HG03280 (cell line): ENCODE measurements at regions not wholly inside any gene's neighbourhood (a gene's known extent, or its start where the extent isn't known, plus 50 kb on each side); places are given as distances from the start of the nearest gene placed in this dataset.
"Not testable (repeated sequence)": the region's sequence is repeated elsewhere in the genome, so short reads cannot be mapped to it uniquely, and the experiment has no call there.

ENCODE experiments used
- ATAC-seq: cut with Tn5 transposase; IDR thresholded peaks from one replicate; pipeline ENCODE4 v1.9.1; 2021; ENCODE audit warnings: mild to moderate bottlenecking, moderate library complexity; ENCODE audit not compliant: unreplicated experiment

DNA sequence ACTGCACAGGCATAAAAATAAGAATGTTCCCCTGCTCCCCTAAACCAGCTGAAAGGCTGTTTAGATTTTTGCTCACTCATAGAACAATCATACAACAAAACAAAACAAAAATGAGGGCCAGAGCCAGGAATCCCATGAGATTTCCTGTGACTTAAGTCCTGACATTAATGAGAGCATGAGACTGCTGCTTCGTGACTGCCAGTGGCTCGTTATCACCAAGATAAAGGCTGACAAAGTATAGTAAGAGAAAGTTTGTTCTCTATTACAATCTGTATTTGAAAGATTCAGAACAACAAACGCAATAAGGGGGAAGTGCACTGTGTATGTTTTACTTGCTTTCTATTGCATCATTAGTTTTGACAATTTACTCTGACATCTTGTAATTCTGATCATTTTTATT, 837.1 kb upstream of the C9orf72 start:
- ATAC-seq, result no peak

DNA sequence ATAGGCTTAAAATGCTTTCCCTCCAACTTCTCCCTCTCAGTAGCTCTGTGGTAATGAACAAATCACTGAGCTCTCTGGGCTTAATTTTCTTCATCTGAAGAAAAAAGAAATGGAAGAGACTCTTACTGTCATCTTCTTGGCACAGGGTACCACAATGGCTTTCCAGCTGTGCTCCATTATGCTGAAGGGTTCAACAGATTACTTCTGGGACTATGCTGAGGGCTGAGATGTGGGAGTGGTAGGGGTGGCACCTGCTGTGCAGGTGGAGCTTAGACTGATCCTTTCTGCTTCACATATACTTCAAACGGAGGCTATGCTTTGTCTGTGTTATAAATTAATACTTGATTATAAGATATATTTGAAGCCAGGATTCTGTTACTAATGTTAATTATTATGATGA, 840.2 kb upstream of the C9orf72 start:
- no peak for ATAC-seq

DNA sequence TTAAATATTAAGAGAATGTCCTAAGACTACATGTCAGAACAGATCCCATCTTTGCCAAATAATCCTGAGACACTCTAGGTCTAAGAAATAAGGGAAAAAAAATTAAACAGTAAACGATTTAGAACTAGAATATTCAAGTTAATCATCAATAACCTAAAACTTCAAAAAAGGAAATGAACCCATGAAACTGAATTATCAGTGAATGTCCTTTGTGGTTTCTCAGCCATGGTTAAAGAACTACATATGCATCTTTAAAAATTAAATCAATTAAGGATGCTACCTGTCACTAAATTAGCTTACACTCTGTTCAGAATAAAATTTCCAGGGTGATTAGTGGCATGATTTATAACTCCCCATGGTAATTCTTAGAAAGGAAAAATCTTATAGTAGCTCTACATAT, 850.0 kb upstream of the C9orf72 start:
- ATAC-seq, result no peak

DNA sequence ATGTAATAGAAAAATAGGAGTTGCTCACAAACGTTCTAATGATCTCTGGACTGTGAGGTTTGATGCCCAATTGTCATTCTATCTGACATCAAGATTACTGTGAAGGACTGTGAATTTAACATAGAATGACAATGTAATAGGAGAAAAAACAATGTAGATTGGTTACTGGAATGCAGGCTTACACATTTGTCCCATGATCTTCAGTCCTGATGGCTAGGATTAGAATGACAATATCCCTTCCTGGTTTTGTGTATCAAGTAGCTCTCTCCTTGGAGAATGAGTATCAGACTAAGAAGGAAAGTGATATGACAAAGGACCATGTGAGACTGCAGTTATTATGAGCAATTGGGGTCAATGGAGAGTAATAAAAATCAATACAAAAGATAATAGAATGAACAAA, 862.2 kb upstream of the C9orf72 start:
- no peak for ATAC-seq

DNA sequence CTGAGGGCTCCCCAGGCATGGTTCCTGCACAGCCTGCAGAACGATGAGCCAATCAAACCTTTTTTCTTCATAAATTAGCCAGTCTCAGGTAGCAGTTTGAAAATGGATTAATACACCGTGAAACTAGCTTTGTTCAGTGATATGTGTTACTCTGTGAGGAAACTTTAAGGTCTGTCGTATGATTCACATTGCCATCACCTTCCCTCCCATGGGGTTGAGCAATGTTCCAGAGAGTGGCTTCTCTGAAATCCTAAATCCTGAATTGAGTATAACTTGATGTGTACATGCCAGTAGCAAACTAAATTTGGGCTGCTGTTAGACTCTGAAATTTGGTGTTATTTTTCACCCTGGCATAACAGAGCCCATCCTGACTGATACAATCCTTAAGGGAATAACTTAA, 866.4 kb upstream of the C9orf72 start:
- ATAC-seq, result no peak

DNA sequence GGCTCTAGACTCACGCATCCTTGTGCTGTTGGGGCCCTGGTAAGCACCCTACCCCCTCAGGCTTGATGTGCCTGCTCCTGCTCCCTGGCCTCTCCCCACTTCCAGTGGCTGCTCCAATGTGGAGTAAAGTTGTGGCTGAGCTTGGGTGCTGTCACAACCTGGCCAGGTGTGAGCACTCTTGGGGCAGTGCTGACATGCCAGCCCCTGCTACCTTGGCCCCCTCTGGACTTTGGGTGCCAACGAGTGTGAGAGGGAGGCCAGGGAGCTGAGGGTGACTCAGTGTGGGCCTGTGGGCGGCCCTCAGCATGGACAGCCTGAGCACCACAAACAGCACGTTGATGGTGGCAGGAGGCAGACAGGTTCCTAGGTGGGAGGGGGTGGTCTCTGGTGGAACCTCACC, 870.2 kb upstream of the C9orf72 start:
- ATAC-seq, result no peak

DNA sequence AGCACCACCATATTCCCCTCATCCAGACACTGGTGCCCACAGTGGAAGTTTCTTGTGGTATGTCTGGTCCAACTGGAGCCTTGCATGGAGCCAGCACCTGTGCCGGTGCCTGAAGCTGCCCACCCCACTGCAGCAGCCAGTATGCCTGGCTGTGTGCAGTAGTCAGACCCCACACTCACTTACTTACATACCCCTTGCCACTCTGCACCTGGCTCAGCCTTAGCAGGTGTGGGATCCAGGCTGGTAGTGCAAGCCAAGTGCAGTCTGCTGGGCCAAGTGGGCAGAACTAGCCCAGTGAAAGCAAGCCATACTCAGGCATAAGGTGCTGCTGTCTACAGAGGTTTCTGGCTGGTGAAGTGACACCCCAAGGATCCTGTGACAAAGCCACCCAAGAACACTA, 871.4 kb upstream of the C9orf72 start:
- ATAC-seq, result no peak

DNA sequence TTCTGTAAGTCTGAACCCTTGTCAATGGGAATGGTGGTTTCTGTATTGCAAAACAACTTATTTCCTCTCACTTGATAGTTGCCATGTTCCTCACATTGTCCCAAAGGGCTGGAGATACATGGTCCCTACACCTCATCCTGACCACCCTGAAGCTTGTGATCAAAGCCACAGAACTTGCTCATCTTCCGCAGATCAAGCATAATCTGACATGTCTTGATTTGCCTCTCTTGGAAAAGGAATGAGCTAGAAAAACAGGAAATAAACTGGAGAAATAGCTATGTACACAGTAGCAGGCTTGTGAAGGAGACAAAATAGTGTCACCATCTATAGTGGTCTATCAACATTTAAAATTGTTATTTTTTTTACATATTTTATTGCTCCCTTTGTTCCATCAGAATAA, 871.9 kb upstream of the C9orf72 start:
- no peak for ATAC-seq

DNA sequence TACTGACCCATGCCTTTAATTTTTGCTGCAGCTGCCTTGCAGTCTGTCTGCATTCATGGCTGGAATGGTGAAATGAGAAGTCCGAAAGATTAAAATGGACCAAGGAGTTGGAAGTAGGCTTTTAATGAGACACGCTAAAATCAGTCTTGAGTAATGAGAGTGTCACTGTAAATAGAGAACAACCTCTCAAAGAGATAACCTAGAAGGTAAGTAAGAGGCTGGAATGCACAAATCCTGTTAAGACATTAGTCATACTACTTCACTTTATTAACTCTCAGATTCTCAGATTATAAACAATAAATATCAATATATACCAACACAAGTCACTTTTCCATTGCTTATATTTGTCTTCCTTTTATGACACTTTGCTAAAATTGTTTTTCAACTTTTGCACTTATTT, 880.6 kb upstream of the C9orf72 start:
- no peak for ATAC-seq

DNA sequence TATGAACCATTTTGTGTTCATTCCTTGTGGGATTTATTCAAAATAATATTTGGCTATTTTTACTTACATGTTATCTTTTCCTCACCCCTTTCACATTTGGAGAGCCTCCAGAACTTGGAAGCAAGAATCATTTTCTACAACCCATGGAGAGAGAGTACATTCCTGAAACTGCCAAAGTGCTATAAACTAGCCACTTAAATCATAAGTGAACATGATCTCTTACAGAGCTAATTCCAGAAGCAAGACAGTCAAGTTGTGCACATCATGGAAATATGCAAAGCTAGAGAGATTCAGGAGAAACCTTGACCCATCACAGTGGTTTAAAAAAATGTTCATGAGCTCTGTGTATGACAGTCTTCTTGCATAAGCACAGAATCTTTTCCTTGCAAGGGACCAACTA, 883.6 kb upstream of the C9orf72 start:
- ATAC-seq, result no peak

DNA sequence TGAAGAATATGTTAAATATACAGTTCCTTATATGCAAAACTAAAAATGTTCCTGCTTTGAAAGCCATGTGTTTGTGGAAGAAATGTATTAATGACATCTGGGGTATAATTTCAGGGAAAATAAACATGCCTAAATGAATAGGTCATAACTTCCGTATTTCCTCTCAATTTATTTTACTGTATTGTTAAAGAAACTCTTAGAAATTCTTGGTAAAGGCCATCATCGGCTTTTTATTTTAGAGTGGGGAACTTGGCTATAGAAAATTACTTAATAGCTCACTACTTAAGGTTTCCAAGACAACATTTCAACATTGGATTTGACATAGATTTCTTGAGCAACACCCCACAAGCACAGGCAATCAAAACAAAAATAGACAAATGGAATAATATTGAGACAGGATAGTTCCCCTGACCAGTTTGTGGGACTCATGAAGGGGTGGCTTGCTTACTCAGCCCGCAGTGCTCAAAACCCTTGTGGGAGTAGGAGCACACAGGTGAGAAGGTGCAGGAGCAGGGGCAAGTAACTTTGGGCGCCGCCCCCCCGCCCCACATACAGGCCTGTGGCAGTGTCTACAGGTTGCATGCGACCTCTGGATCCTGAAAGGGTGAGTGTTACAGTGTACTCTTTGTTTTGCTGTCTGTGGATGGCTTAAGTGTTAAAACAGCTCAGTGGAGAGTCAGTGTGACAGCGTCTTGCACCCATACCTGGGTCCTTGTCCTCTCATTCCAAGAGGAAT, 891.4 kb upstream of the C9orf72 start:
- no peak for ATAC-seq

DNA sequence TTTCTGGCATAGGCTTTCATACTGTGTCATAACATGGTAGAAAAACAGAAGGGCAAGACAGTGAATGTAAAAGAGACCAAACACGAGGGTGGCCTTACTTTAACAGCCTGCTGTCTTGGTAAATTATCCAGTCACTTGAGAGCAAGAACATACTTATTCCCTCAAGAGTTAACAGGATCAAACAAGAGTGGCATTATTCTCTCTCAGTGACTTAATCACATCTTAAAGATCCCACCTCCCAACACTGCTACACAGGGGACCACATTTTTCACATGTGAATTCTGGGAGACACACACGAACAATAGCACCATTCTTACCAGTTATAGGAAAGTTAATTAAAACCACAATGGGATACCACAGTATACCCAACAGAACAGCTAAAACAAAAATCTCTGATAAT, 898.0 kb upstream of the C9orf72 start:
- ATAC-seq, result no peak

DNA sequence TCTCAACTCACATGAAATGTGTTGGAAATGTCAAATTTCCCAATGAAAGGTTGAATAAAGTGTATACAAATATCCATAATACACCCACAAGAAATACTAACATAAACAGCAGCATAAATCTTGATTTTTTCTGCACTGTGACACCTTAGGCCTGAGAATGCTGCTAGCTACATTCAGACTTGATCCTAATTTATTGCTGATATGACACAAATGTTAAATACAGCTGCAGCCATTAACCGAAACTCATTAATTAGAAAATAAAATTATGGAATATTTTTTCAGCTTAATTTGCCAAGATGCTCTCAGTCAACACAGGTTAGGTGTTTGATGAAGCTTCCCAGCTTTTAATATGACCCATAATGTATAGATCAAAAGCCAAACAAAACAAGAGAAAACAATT, 914.3 kb upstream of the C9orf72 start:
- no peak for ATAC-seq

DNA sequence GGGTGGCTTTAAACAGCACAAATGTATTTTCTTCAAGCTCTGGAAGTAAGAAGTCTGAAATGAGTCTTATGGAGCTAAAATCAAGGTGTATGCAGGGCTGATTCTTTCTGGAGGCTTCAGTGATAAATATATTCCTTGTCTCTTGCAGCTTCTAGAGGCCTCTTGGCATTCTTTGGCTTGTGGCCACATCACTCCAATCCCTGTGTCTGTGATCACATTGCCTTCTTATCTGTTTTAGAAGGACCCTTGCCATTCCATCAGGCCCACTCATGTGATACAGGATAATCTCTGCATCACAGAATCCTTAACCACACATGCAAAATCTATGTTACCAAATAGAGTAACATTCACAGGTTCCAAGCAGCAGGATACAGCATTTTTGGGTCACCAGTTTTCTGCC, 917.8 kb upstream of the C9orf72 start:
- no peak for ATAC-seq

DNA sequence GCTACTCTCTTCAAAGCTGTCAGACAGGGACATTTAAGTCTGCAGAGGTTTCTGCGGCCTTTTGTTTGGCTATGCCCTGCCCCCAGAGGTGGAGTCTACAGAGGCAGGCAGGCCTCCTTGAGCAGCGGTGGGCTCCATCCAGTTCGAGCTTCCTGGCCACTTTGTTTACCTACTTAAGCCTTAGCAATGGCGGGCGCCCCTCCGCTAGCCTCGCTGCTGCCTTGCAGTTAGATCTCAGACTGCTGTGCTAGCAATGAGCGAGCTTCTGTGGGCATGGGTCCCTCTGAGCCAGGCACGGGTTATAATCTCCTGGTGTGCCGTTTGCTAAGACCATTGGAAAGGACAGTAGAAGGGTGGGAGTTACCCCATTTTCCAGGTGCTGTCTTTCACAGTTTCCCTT, 924.9 kb upstream of the C9orf72 start:
- ATAC-seq, result not testable (repeated sequence)

DNA sequence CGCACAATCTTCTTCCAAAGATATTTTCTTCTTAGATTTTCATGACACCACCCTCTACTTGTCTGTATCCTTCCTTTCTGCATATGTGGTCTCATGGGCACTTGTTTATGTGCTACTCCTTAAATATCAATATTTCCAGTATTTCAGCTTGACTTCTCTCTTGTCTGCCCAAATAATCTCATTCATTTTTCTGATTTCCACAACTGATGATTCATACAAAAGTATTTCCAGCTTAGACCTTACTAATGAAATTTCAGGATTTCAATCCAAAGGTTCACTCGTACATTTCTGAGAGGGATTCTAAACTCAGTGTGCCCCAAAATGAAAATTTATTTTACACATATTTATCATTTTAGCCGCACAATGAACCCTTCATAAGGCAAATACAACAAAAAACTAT, 928.9 kb upstream of the C9orf72 start:
- no peak for ATAC-seq

DNA sequence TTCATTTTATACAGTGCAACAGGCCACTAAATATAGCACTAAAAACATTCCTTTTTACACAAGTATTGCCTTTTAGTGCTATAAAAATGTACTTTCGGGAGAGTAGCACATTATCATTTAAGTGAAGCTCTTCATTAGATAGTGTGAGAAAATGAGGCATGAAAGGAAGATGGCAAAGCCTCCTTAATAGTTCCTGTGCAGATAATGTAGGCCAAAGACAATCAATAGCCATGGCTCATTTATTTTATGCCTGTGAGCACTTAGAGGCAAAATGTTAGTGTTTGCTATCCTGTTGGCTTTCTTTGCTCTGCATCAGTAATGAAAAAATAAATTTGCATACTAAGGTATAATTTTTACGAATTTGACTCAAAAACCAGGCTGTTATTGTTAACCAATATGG, 929.5 kb upstream of the C9orf72 start:
- ATAC-seq, result no peak

DNA sequence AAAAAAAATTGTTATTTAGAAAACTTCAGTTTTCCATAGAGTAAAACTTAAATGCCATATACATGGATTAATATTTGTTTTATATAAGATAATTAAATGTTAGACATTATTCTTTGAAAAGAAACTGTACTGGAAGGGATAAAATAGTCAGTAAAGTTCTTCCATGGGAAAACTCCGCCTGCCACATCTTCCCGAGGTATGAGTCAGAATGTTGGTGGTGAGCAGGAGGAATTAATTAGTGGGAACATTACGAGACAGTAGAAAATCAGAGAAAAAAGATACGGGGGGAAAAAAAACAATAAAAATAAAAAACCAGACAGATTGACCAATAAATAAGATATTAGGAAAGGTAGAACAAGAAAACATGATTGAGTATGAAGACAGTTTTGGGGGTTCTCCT, 930.3 kb upstream of the C9orf72 start:
- ATAC-seq, result no peak

DNA sequence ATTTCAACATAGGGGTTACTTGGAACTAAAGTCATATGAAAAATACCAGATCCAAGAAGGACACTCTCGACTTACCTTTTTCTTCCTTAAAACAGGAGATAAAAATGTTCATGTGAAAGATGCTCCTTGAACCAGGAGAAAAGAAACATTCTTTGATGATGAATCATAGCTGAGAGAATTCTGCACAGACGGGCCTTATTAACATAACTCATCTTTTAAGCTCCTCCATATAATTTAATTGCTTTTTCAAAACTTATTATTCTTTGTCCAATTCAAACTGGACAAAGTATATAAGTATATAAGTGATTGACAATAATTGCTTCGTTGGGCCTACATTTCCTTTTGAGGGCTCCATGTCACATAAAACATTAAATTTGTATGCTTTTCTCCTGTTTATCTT, 945.2 kb upstream of the C9orf72 start:
- ATAC-seq, result no peak

DNA sequence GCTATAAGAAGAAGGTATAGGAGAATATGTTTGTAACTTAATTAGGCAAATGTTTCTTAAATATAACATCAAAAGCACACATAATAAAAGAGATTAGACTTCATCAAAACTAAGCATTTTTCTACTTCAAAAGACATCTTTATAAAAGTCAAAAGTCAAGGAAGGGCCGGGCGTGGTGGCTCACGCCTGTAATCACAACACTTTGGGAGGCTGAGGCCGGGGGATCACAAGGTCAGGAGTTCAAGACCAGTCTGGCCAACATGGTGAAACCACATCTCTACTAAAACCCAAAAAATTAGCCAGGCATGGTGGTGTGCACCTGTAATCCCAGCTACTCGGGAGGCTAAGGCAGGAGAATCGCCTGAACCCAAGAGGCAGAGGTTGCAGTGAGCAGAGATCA, 951.0 kb upstream of the C9orf72 start:
- ATAC-seq, result not testable (repeated sequence)

DNA sequence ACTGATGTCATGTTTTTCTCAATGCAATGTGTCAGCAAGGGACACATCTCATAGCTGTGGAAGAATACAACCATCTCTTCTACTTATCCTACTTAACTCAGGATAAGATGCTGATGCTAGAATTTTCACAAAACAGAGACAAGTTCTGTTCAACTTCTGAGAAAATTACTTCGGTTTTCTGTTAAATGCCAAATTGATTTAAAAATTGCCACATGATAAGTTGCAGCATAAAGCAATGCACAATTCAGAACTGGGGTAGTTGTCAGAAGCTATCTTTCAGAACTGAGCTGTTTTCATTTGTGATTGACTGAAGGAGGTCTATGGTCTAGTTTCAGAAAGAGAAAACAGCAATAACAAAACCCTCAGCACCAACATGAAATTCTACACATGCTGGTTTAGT, 954.8 kb upstream of the C9orf72 start:
- ATAC-seq, result no peak

DNA sequence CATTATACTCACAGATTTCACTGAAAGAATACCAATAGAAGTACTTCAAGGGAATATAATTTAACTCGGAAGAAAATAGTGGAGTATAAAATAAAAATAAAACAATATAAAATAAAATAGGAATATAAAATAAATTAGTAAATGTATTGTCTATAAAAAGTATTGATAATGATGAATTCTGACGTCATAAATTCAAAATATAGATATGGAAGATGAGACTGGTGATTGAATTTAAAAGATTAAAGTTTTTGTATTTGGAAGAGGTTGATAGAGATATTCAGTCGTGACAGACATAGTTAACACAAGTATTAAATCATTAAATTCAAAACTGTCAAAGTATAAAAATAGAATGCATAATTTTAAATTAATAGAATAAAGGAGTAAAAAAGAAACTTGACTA, 964.9 kb upstream of the C9orf72 start:
- ATAC-seq, result no peak

DNA sequence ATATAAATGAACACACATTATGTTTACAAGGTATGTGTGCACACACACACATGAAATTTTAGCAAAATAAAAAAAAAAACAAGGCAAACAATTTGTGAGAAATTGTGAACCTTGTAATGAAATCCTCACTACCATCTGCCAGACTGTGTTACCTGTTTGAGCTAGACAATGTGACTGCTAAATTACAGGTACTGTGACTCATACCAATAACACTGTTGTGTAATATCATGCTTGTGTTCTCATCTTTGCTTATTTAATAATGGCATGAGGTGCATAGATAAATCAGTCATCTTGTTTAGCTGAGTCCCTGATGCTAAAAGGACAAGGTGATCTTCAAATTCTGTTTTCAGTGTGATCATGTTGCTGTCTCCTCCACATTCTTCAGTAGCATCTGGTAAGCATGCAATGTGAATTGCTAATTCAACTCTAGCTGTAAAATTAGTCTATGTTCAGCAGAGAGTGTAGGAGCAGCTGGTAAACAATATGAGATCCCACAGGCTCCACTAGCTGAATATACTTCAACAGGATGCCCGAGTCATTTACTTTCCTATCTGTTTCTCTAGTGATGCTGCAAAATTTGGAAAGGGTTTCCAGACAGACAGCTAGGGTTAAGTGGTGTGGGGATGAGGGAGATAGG, 966.3 kb upstream of the C9orf72 start:
- no peak for ATAC-seq
